ENCODE measurements at regions not wholly inside any gene's neighbourhood (a gene's known extent, or its start where the extent isn't known, plus 50 kb on each side); places are given as distances from the start of the nearest gene placed in this dataset.

DNA sequence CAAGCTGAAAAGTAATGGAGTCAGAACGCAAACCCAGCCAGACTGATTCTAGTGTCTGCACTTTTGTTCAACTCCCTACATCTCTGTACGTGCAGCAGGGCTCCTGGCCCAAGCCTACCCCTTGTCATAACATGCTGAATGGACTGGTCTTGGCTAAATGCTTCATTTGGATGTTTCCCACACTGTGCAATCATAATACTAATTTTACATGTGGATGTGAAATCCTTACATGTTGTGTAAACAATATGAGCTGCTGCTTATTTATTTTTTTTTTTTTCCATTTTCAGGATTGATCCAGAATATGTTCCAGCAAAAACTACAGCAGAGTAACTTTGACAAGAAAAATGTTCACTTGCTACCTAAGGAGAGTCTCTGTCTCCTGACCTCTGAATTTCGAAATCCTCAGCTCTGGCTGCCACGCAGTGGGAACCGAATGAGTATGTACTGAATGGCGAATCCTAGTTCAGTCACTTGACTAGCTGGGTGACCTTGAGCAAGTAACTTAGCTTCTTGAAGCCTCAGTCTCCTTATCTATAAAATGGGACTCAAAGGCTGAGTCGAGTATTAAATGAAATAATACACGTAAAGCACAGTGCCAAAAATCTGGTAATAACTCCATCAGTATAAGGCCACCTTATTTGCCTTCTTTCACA, 133.4 kb downstream of the EHF start:
- no peak for TF ChIP-seq MAZ (IDR thresholded peaks at IDR 0.05; ENCODE audit: borderline replicate concordance, low read depth, low read length)
- TF ChIP-seq, protein P1, sequence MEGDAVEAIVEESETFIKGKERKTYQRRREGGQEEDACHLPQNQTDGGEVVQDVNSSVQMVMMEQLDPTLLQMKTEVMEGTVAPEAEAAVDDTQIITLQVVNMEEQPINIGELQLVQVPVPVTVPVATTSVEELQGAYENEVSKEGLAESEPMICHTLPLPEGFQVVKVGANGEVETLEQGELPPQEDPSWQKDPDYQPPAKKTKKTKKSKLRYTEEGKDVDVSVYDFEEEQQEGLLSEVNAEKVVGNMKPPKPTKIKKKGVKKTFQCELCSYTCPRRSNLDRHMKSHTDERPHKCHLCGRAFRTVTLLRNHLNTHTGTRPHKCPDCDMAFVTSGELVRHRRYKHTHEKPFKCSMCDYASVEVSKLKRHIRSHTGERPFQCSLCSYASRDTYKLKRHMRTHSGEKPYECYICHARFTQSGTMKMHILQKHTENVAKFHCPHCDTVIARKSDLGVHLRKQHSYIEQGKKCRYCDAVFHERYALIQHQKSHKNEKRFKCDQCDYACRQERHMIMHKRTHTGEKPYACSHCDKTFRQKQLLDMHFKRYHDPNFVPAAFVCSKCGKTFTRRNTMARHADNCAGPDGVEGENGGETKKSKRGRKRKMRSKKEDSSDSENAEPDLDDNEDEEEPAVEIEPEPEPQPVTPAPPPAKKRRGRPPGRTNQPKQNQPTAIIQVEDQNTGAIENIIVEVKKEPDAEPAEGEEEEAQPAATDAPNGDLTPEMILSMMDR (conservative IDR thresholded peaks at IDR 0.05; ENCODE audit: low read depth, low read length): no peak
- TF ChIP-seq FOS (IDR thresholded peaks at IDR 0.05; ENCODE audit: low read depth, low read length): no peak
- TF ChIP-seq CEBPB (IDR thresholded peaks at IDR 0.05; ENCODE audit: low read depth, low read length): no peak
- TF ChIP-seq MAFK (IDR thresholded peaks at IDR 0.05; ENCODE audit: low read depth, low read length): no peak
- no peak for TF ChIP-seq POLR2A (IDR thresholded peaks at IDR 0.05; ENCODE audit: low read depth, low read length)
- TF ChIP-seq RFX5 (IDR thresholded peaks at IDR 0.05; ENCODE audit: low read depth, low read length): no peak
- no peak for TF ChIP-seq SMC3 (IDR thresholded peaks at IDR 0.05; ENCODE audit: low read depth, low read length)
- TF ChIP-seq MXI1 (IDR thresholded peaks at IDR 0.05; ENCODE audit: borderline replicate concordance, low read depth, low read length): no peak
- TF ChIP-seq RAD21 (IDR thresholded peaks at IDR 0.05; ENCODE audit: low read length): no peak
- no peak for TF ChIP-seq RCOR1 (IDR thresholded peaks at IDR 0.05; ENCODE audit: insufficient replicate concordance, low read length)
